ENCODE measurements at regions not wholly inside any gene's neighbourhood (a gene's known extent, or its start where the extent isn't known, plus 50 kb on each side); places are given as distances from the start of the nearest gene placed in this dataset.
"Not testable (repeated sequence)": the region's sequence is repeated elsewhere in the genome, so short reads cannot be mapped to it uniquely, and the experiment has no call there.

- Mint-ChIP-seq H3K27me3 (no peaks in the 10 kb centered on the region), H3K9me3 (ENCODE audit: low read depth) (peaks cover 7% of the 10 kb centered on the region), H3K4me1 (no peaks in the 10 kb centered on the region), H3K36me3 (ENCODE audit: low read depth) (no peaks in the 10 kb centered on the region), H3K27ac (no peak overlapping the region), H3K4me3 (no peak overlapping the region)
- ChIA-PET CTCF (no interaction called here), POLR2A (no interaction called here)
- no peak for DNase-seq
- intact Hi-C loops (cut with DNase I, micrococcal nuclease) = no loop called here
- ATAC-seq = no peak
Measured at GRCh38 chr13:54091884-54092283, 1063.3 kb downstream of the OLFM4 start.

GRCh38 chr13:54092686-54093085 lies 1064.1 kb downstream of the OLFM4 start:
- ChIA-PET POLR2A (no interaction called here), CTCF (no interaction called here)
- no peaks in the 10 kb centered on the region for H3K36me3 Mint-ChIP-seq (ENCODE audit: low read depth)
- ATAC-seq (no peak), DNase-seq (no peak)
- peaks cover 7% of the 10 kb centered on the region for H3K9me3 Mint-ChIP-seq (ENCODE audit: low read depth)
- H3K4me3 Mint-ChIP-seq = no peak overlapping the region
- H3K27ac Mint-ChIP-seq = no peak overlapping the region
- no peaks in the 10 kb centered on the region for H3K4me1 Mint-ChIP-seq
- intact Hi-C loops (cut with DNase I, micrococcal nuclease) = no loop called here
- no peaks in the 10 kb centered on the region for H3K27me3 Mint-ChIP-seq

- Mint-ChIP-seq H3K27ac (no peak overlapping the region), H3K4me3 (no peak overlapping the region), H3K9me3 (ENCODE audit: low read depth) (peaks cover 5% of the 10 kb centered on the region), H3K36me3 (ENCODE audit: low read depth) (no peaks in the 10 kb centered on the region), H3K4me1 (no peaks in the 10 kb centered on the region), H3K27me3 (no peaks in the 10 kb centered on the region)
- intact Hi-C loops (cut with DNase I, micrococcal nuclease) = no loop called here
- POLR2A ChIA-PET = no interaction called here
- DNase-seq (no peak), ATAC-seq (no peak)
- CTCF ChIA-PET = no interaction called here
Measured at GRCh38 chr13:54110597-54110996, 1082.0 kb downstream of the OLFM4 start.

GRCh38 chr13:54124700-54125099 lies 1096.1 kb downstream of the OLFM4 start:
- no peak for DNase-seq
- Mint-ChIP-seq H3K27ac (no peak overlapping the region), H3K4me1 (no peaks in the 10 kb centered on the region), H3K36me3 (ENCODE audit: low read depth) (no peaks in the 10 kb centered on the region), H3K4me3 (no peak overlapping the region), H3K9me3 (ENCODE audit: low read depth) (peaks cover 13% of the 10 kb centered on the region), H3K27me3 (no peaks in the 10 kb centered on the region)
- ChIA-PET CTCF (no interaction called here), POLR2A (no interaction called here)
- intact Hi-C loops (cut with DNase I, micrococcal nuclease) = no loop called here
- ATAC-seq = no peak

- DNase-seq; H3K4me1 Mint-ChIP-seq; H3K36me3 Mint-ChIP-seq (ENCODE audit: low read depth); CTCF ChIA-PET; H3K27me3 Mint-ChIP-seq; H3K27ac Mint-ChIP-seq; ATAC-seq; intact Hi-C loops (cut with DNase I, micrococcal nuclease); H3K4me3 Mint-ChIP-seq; POLR2A ChIA-PET: not testable (repeated sequence)
- peaks cover 21% of the 10 kb centered on the region for H3K9me3 Mint-ChIP-seq (ENCODE audit: low read depth)
Measured at GRCh38 chr13:54130931-54131330, 1102.3 kb downstream of the OLFM4 start.

GRCh38 chr13:54131433-54131832 lies 1102.8 kb downstream of the OLFM4 start:
- H3K27ac Mint-ChIP-seq; POLR2A ChIA-PET; DNase-seq; H3K27me3 Mint-ChIP-seq; intact Hi-C loops (cut with DNase I, micrococcal nuclease); H3K4me3 Mint-ChIP-seq; ATAC-seq; H3K4me1 Mint-ChIP-seq; CTCF ChIA-PET; H3K36me3 Mint-ChIP-seq (ENCODE audit: low read depth): not testable (repeated sequence)
- H3K9me3 Mint-ChIP-seq (ENCODE audit: low read depth) = peaks cover 18% of the 10 kb centered on the region

GRCh38 chr13:54132127-54132526 lies 1103.5 kb downstream of the OLFM4 start:
- POLR2A ChIA-PET; CTCF ChIA-PET; H3K4me1 Mint-ChIP-seq; intact Hi-C loops (cut with DNase I, micrococcal nuclease); H3K27me3 Mint-ChIP-seq; ATAC-seq; H3K36me3 Mint-ChIP-seq (ENCODE audit: low read depth); H3K27ac Mint-ChIP-seq; DNase-seq; H3K4me3 Mint-ChIP-seq: not testable (repeated sequence)
- H3K9me3 Mint-ChIP-seq (ENCODE audit: low read depth) = peaks cover 21% of the 10 kb centered on the region

- peaks cover 21% of the 10 kb centered on the region for H3K9me3 Mint-ChIP-seq (ENCODE audit: low read depth)
- H3K36me3 Mint-ChIP-seq (ENCODE audit: low read depth); ATAC-seq; H3K27me3 Mint-ChIP-seq; H3K4me1 Mint-ChIP-seq; CTCF ChIA-PET; H3K27ac Mint-ChIP-seq; intact Hi-C loops (cut with DNase I, micrococcal nuclease); H3K4me3 Mint-ChIP-seq; DNase-seq; POLR2A ChIA-PET: not testable (repeated sequence)
Measured at GRCh38 chr13:54132720-54133119, 1104.1 kb downstream of the OLFM4 start.

- intact Hi-C loops (cut with DNase I, micrococcal nuclease) = no loop called here
- CTCF ChIA-PET = no interaction called here
- POLR2A ChIA-PET = no interaction called here
- Mint-ChIP-seq H3K9me3 (ENCODE audit: low read depth) (peaks cover 22% of the 10 kb centered on the region), H3K4me3 (no peak overlapping the region), H3K36me3 (ENCODE audit: low read depth) (no peaks in the 10 kb centered on the region), H3K27me3 (no peaks in the 10 kb centered on the region), H3K27ac (no peak overlapping the region), H3K4me1 (no peaks in the 10 kb centered on the region)
- DNase-seq = no peak
- no peak for ATAC-seq
Measured at GRCh38 chr13:54133746-54134145, 1105.1 kb downstream of the OLFM4 start.

GRCh38 chr13:54144828-54145227 lies 1116.2 kb downstream of the OLFM4 start:
- ChIA-PET CTCF (no interaction called here), POLR2A (no interaction called here)
- no peaks in the 10 kb centered on the region for H3K36me3 Mint-ChIP-seq (ENCODE audit: low read depth)
- no peak overlapping the region for H3K4me3 Mint-ChIP-seq
- no peak overlapping the region for H3K27ac Mint-ChIP-seq
- ATAC-seq = no peak
- H3K4me1 Mint-ChIP-seq = no peaks in the 10 kb centered on the region
- DNase-seq = no peak
- intact Hi-C loops (cut with DNase I, micrococcal nuclease) = no loop called here
- H3K9me3 Mint-ChIP-seq (ENCODE audit: low read depth) = peaks cover 12% of the 10 kb centered on the region
- no peaks in the 10 kb centered on the region for H3K27me3 Mint-ChIP-seq

GRCh38 chr13:54150851-54151250 lies 1122.2 kb downstream of the OLFM4 start:
- H3K36me3 Mint-ChIP-seq (ENCODE audit: low read depth) = no peaks in the 10 kb centered on the region
- no peak overlapping the region for H3K27ac Mint-ChIP-seq
- ChIA-PET CTCF (interaction anchor here (0.6 kb wide), 1 partner anchor 639 kb away, joined by 3 read pairs; no protein-coding TSS in a partner anchor), POLR2A (no interaction called here)
- DNase-seq (no peak), ATAC-seq (no peak)
- H3K9me3 Mint-ChIP-seq (ENCODE audit: low read depth) = peaks cover 6% of the 10 kb centered on the region
- no peak overlapping the region for H3K4me3 Mint-ChIP-seq
- H3K4me1 Mint-ChIP-seq = no peaks in the 10 kb centered on the region
- H3K27me3 Mint-ChIP-seq = no peaks in the 10 kb centered on the region
- intact Hi-C loops (cut with DNase I, micrococcal nuclease) = no loop called here

- Mint-ChIP-seq H3K36me3 (ENCODE audit: low read depth) (no peaks in the 10 kb centered on the region), H3K4me1 (no peaks in the 10 kb centered on the region), H3K27ac (no peak overlapping the region), H3K9me3 (ENCODE audit: low read depth) (peaks cover 10% of the 10 kb centered on the region), H3K27me3 (no peaks in the 10 kb centered on the region), H3K4me3 (no peak overlapping the region)
- ChIA-PET CTCF (no interaction called here), POLR2A (no interaction called here)
- intact Hi-C loops (cut with DNase I, micrococcal nuclease) = no loop called here
- DNase-seq (no peak), ATAC-seq (no peak)
Measured at GRCh38 chr13:54162069-54162468, 1133.5 kb downstream of the OLFM4 start.

- H3K4me3 Mint-ChIP-seq = no peak overlapping the region
- H3K27ac Mint-ChIP-seq = no peak overlapping the region
- ChIA-PET POLR2A (no interaction called here), CTCF (no interaction called here)
- H3K9me3 Mint-ChIP-seq (ENCODE audit: low read depth) = peaks cover 8% of the 10 kb centered on the region
- H3K36me3 Mint-ChIP-seq (ENCODE audit: low read depth) = no peaks in the 10 kb centered on the region
- no peak for DNase-seq
- H3K4me1 Mint-ChIP-seq = no peaks in the 10 kb centered on the region
- no peaks in the 10 kb centered on the region for H3K27me3 Mint-ChIP-seq
- intact Hi-C loops (cut with DNase I, micrococcal nuclease) = no loop called here
- ATAC-seq = no peak
Measured at GRCh38 chr13:54165581-54166215, 1137.1 kb downstream of the OLFM4 start.
